ENCODE measurements at regions not wholly inside any gene's neighbourhood (a gene's known extent, or its start where the extent isn't known, plus 50 kb on each side); places are given as distances from the start of the nearest gene placed in this dataset.

- TF ChIP-seq CTCF (IDR thresholded peaks at IDR 0.05) (no peak), EP300 (IDR thresholded peaks at IDR 0.05) (no peak)
Measured at GRCh38 chr10:130458509-130458908, 322.3 kb downstream of the GLRX3 start.

All from ovary (tissue), 3 donors.